Sigmoid colon (tissue), 6 donors: ENCODE measurements at regions not wholly inside any gene's neighbourhood (a gene's known extent, or its start where the extent isn't known, plus 50 kb on each side); places are given as distances from the start of the nearest gene placed in this dataset.
"Not testable (repeated sequence)": the region's sequence is repeated elsewhere in the genome, so short reads cannot be mapped to it uniquely, and the experiment has no call there.

Experiments
- DNase-seq: peaks from one replicate; pipeline ENCODE4 v3.0.0-alpha.2; 2019
- H3K27ac ChIP-seq, 4 donors: fragments of 200-600 bp; sonication (generic); one replicate each; pipeline ENCODE4 v1.5.1; 2016 to 2019; ENCODE audit warnings: mild to moderate bottlenecking in 1 of 4
- H3K27me3 ChIP-seq, 3 donors: fragments of 200-600 bp; sonication (generic); one replicate each; pipeline ENCODE4 v1.5.1; 2019; ENCODE audit warnings: mild to moderate bottlenecking in 1 of 3
- H3K36me3 ChIP-seq, 4 donors: fragments of 200-600 bp; sonication (generic); one replicate each; pipeline ENCODE4 v1.5.1; 2016 to 2019
- H3K4me1 ChIP-seq, 4 donors: fragments of 200-600 bp; sonication (generic); one replicate each; pipeline ENCODE4 v1.5.1; 2017 to 2019
- H3K4me3 ChIP-seq, 4 donors: fragments of 200-600 bp; sonication (generic); one replicate each; pipeline ENCODE4 v1.5.1; 2017 to 2019; ENCODE audit warnings: mild to moderate bottlenecking in 2 of 4, moderate library complexity in 1 of 4
- H3K9me3 ChIP-seq, 4 donors: fragments of 200-600 bp in 3 of 4; sonication (generic) in 3 of 4; one replicate each; pipeline versions ENCODE4 v1.5.1 to v1.6.1; 2013 to 2019
- CTCF ChIP-seq, 4 experiments: fragments of 450-650 bp in 3 of 4; fragments of 200-600 bp in 1 of 4; IDR thresholded peaks; one replicate each; pipeline ENCODE4 v1.5.1; 2016 to 2019; ENCODE audit warnings: antibody characterized with exemption in 4 of 4, mild to moderate bottlenecking in 3 of 4, moderate library complexity in 2 of 4
- EP300 ChIP-seq, 4 donors: sonication (generic); formaldehyde crosslinking; IDR thresholded peaks; one replicate each; pipeline ENCODE4 v1.6.1; 2017; ENCODE audit warnings: antibody characterized with exemption in 4 of 4
- POLR2A ChIP-seq, 2 donors: fragments of 450-650 bp; IDR thresholded peaks; one replicate each; pipeline ENCODE4 v1.6.1; 2016; ENCODE audit warnings: antibody characterized with exemption in 2 of 2, mild to moderate bottlenecking in 2 of 2, moderate library complexity in 2 of 2
- POLR2AphosphoS5 ChIP-seq, 4 donors: sonication (generic); formaldehyde crosslinking; IDR thresholded peaks; one replicate each; pipeline ENCODE4 v1.6.1; 2017; ENCODE audit warnings: antibody characterized with exemption in 4 of 4
- WGBS, 2 donors: extraction: QIAGEN DNeasy Blood & Tissue Kit; methylation state at CpG; one replicate each; pipeline ENCODE4 v1.1.7; 2013; 5-methylcytosine and 5-hydroxymethylcytosine counted together
- intact Hi-C: fragments of 100-400 bp; cut with DNase I; formaldehyde crosslinking; loops from one replicate; pipeline ENCODE4 v1.15.1; 2023
- donor health status: healthy with polysubstance abuse.
- donor health status: healthy.

- H3K36me3 ChIP-seq, result no peaks in the 10 kb centered on the region
- intact Hi-C loops, result no loop called here
- H3K27ac ChIP-seq, result no peak overlapping the region
- 65 to 71% methylated on average over 2 of the region's 2 CpGs for WGBS, 2 donors
- no peak overlapping the region for H3K4me3 ChIP-seq
- no peak for TF ChIP-seq EP300 (IDR thresholded peaks at IDR 0.05)
- TF ChIP-seq POLR2A (IDR thresholded peaks at IDR 0.05), result no peak
- TF ChIP-seq POLR2AphosphoS5 (IDR thresholded peaks at IDR 0.05), result no peak
- TF ChIP-seq CTCF (IDR thresholded peaks at IDR 0.05), result no peak
- H3K9me3 ChIP-seq, result peaks cover 0 to 7% (median 3%) of the 10 kb centered on the region in 4 donors
- H3K4me1 ChIP-seq, result no peaks in the 10 kb centered on the region
- DNase-seq, result no peak
- no peaks in the 10 kb centered on the region for H3K27me3 ChIP-seq
Measured at GRCh38 chr6:159415540-159415939, 246.3 kb downstream of the FNDC1 start.

GRCh38 chr6:159414711-159415110 lies 245.5 kb downstream of the FNDC1 start:
- H3K27ac ChIP-seq, result no peak overlapping the region
- intact Hi-C loops, result no loop called here
- H3K36me3 ChIP-seq, result no peaks in the 10 kb centered on the region
- H3K4me1 ChIP-seq, result no peaks in the 10 kb centered on the region
- WGBS, 2 donors, result 57 to 81% methylated on average over 2 of the region's 2 CpGs
- no peaks in the 10 kb centered on the region for H3K27me3 ChIP-seq
- H3K9me3 ChIP-seq, result peaks cover 0 to 7% (median 3%) of the 10 kb centered on the region in 4 donors
- DNase-seq, result no peak
- no peak overlapping the region for H3K4me3 ChIP-seq
- TF ChIP-seq EP300 (IDR thresholded peaks at IDR 0.05), result no peak
- TF ChIP-seq POLR2AphosphoS5 (IDR thresholded peaks at IDR 0.05), result no peak

GRCh38 chr6:159407211-159407780 lies 238.1 kb downstream of the FNDC1 start:
- H3K27me3 ChIP-seq, H3K36me3 ChIP-seq, intact Hi-C loops, DNase-seq, H3K27ac ChIP-seq, H3K9me3 ChIP-seq, H3K4me1 ChIP-seq, H3K4me3 ChIP-seq: not testable (repeated sequence)
- WGBS, 2 donors, result 94 to 95% methylated on average over 41 of the region's 41 CpGs

GRCh38 chr6:159404296-159404695 lies 235.1 kb downstream of the FNDC1 start:
- H3K9me3 ChIP-seq, result no peaks in the 10 kb centered on the region
- no peak for DNase-seq
- H3K4me3 ChIP-seq, result no peak overlapping the region
- H3K27me3 ChIP-seq, result no peaks in the 10 kb centered on the region
- no peaks in the 10 kb centered on the region for H3K4me1 ChIP-seq
- H3K36me3 ChIP-seq, result no peaks in the 10 kb centered on the region
- H3K27ac ChIP-seq, result no peak overlapping the region
- 72 to 84% methylated on average over 2 of the region's 2 CpGs for WGBS, 2 donors
- TF ChIP-seq POLR2A (IDR thresholded peaks at IDR 0.05) (no peak), EP300 (IDR thresholded peaks at IDR 0.05) (no peak), CTCF (IDR thresholded peaks at IDR 0.05) (no peak), POLR2AphosphoS5 (IDR thresholded peaks at IDR 0.05) (no peak)
- intact Hi-C loops, result no loop called here

GRCh38 chr6:159400826-159401225 lies 231.6 kb downstream of the FNDC1 start:
- Histone ChIP-seq H3K9me3 (no peaks in the 10 kb centered on the region), H3K27ac (no peak overlapping the region), H3K36me3 (no peaks in the 10 kb centered on the region), H3K4me1 (no peaks in the 10 kb centered on the region), H3K27me3 (no peaks in the 10 kb centered on the region), H3K4me3 (no peak overlapping the region)
- DNase-seq, result no peak
- no peak for TF ChIP-seq EP300 (IDR thresholded peaks at IDR 0.05)
- TF ChIP-seq CTCF (IDR thresholded peaks at IDR 0.05), result no peak
- TF ChIP-seq POLR2AphosphoS5 (IDR thresholded peaks at IDR 0.05), result no peak
- TF ChIP-seq POLR2A (IDR thresholded peaks at IDR 0.05), result no peak
- 74 to 83% methylated on average over 7 of the region's 7 CpGs for WGBS, 2 donors
- intact Hi-C loops, result no loop called here

- H3K4me1 ChIP-seq, result no peaks in the 10 kb centered on the region
- no peaks in the 10 kb centered on the region for H3K27me3 ChIP-seq
- H3K9me3 ChIP-seq, result no peaks in the 10 kb centered on the region
- no peak for DNase-seq
- no peak overlapping the region for H3K4me3 ChIP-seq
- H3K27ac ChIP-seq, result no peak overlapping the region
- H3K36me3 ChIP-seq, result no peaks in the 10 kb centered on the region
- TF ChIP-seq POLR2AphosphoS5 (IDR thresholded peaks at IDR 0.05) (no peak), EP300 (IDR thresholded peaks at IDR 0.05) (no peak), POLR2A (IDR thresholded peaks at IDR 0.05) (no peak), CTCF (IDR thresholded peaks at IDR 0.05) (no peak)
- intact Hi-C loops, result no loop called here
- WGBS, 2 donors, result 68 to 71% methylated on average over 8 of the region's 8 CpGs
Measured at GRCh38 chr6:159399751-159400221, 230.6 kb downstream of the FNDC1 start.
